H9 (cell line): ENCODE measurements at regions not wholly inside any gene's neighbourhood (a gene's known extent, or its start where the extent isn't known, plus 50 kb on each side); places are given as distances from the start of the nearest gene placed in this dataset.

ENCODE experiments used
- DNase-seq: peaks from one replicate; pipeline ENCODE4 v3.0.0-alpha.2; 2017
- H2AFZ ChIP-seq: one replicate; pipeline ENCODE4 v1.6.1; 2013; ENCODE audit warnings: mild to moderate bottlenecking, low read length, control low read depth, moderate library complexity
- H2AK5ac ChIP-seq: 2 replicates; pipeline ENCODE4 v1.6.1; 2013; ENCODE audit warnings: low read length, control low read depth, mixed read lengths; ENCODE audit not compliant: insufficient read length
- H2BK120ac ChIP-seq: one replicate; pipeline ENCODE4 v1.6.1; 2013; ENCODE audit warnings: low read depth, mild to moderate bottlenecking, low read length, control low read depth, inconsistent platforms; ENCODE audit not compliant: poor library complexity, severe bottlenecking
- H2BK12ac ChIP-seq: 2 replicates; pipeline ENCODE4 v1.6.1; 2013; ENCODE audit warnings: low read length, control low read depth, mixed read lengths, low read depth; ENCODE audit not compliant: insufficient read length
- H2BK15ac ChIP-seq: 2 replicates; pipeline ENCODE4 v1.6.1; 2013; ENCODE audit warnings: low read depth, low read length, control low read depth
- H2BK20ac ChIP-seq: one replicate; pipeline ENCODE4 v1.6.1; 2013; ENCODE audit warnings: low read depth, mild to moderate bottlenecking, low read length, control low read depth, inconsistent platforms; ENCODE audit not compliant: poor library complexity, severe bottlenecking
- H2BK5ac ChIP-seq: 2 replicates; pipeline ENCODE4 v1.6.1; 2013; ENCODE audit warnings: low read length, control low read depth, mixed read lengths; ENCODE audit not compliant: insufficient read length
- H3K14ac ChIP-seq: 2 replicates; pipeline ENCODE4 v1.6.1; 2013; ENCODE audit warnings: low read length, control low read depth; ENCODE audit not compliant: insufficient read depth
- H3K18ac ChIP-seq: 2 replicates; pipeline ENCODE4 v1.6.1; 2013; ENCODE audit warnings: low read depth, mild to moderate bottlenecking, mixed read lengths, low read length, control low read depth; ENCODE audit not compliant: insufficient read length
- H3K23ac ChIP-seq: 2 replicates; pipeline ENCODE4 v1.6.1; 2013; ENCODE audit warnings: low read length, control low read depth, mixed read lengths, low read depth; ENCODE audit not compliant: insufficient read length
- H3K23me2 ChIP-seq: 2 replicates; pipeline ENCODE4 v1.6.1; 2013; ENCODE audit warnings: low read depth, mild to moderate bottlenecking, mixed read lengths, low read length, control low read depth; ENCODE audit not compliant: insufficient read length, poor library complexity, severe bottlenecking
- H3K27ac ChIP-seq: 2 replicates; pipeline ENCODE4 v1.5.1; 2013; ENCODE audit warnings: low read length, control low read depth, mixed read lengths, low read depth; ENCODE audit not compliant: insufficient read length
- H3K27me3 ChIP-seq: 2 replicates; pipeline ENCODE4 v1.6.1; 2013; ENCODE audit warnings: low read length, control low read depth, inconsistent platforms; ENCODE audit not compliant: insufficient read depth
- H3K4ac ChIP-seq: 2 replicates; pipeline ENCODE4 v1.6.1; 2013; ENCODE audit warnings: low read depth, mild to moderate bottlenecking, control low read depth, inconsistent platforms, low read length, moderate library complexity
- H3K4me1 ChIP-seq: 2 replicates; pipeline ENCODE4 v1.6.1; 2013; ENCODE audit warnings: low read length, control low read depth, inconsistent platforms; ENCODE audit not compliant: insufficient read depth
- H3K4me2 ChIP-seq: 2 replicates; pipeline ENCODE4 v1.6.1; 2013; ENCODE audit warnings: low read length, control low read depth, mixed read lengths; ENCODE audit not compliant: insufficient read length, insufficient read depth
- H3K56ac ChIP-seq: 2 replicates; pipeline ENCODE4 v1.6.1; 2013; ENCODE audit warnings: low read depth, mild to moderate bottlenecking, mixed read lengths, low read length, control low read depth; ENCODE audit not compliant: insufficient read length
- H3K79me1 ChIP-seq: 2 replicates; pipeline ENCODE4 v1.6.1; 2013; ENCODE audit warnings: low read depth, mild to moderate bottlenecking, moderate library complexity, low read length, control low read depth, inconsistent platforms; ENCODE audit not compliant: insufficient read depth, poor library complexity, severe bottlenecking
- H3K79me2 ChIP-seq: 2 replicates; pipeline ENCODE4 v1.6.1; 2013; ENCODE audit warnings: low read length, control low read depth, inconsistent platforms; ENCODE audit not compliant: insufficient read depth
- H3K9ac ChIP-seq: 2 replicates; pipeline ENCODE4 v1.6.1; 2013; ENCODE audit warnings: low read length, control low read depth, mixed read lengths; ENCODE audit not compliant: insufficient read length; ENCODE audit errors: extremely low read depth
- H3K9me3 ChIP-seq: one replicate; pipeline ENCODE4 v1.6.1; 2013; ENCODE audit warnings: low read depth, low read length, inconsistent platforms; ENCODE audit not compliant: control insufficient read depth
- H3T11ph ChIP-seq: one replicate; pipeline ENCODE4 v1.6.1; 2013; ENCODE audit warnings: mild to moderate bottlenecking, low read length, control low read depth, inconsistent platforms
- H4K20me1 ChIP-seq: one replicate; pipeline ENCODE4 v1.6.1; 2013; ENCODE audit not compliant: control insufficient read depth, insufficient read length, insufficient read depth
- H4K5ac ChIP-seq: 2 replicates; pipeline ENCODE4 v1.6.1; 2013; ENCODE audit warnings: low read depth, mild to moderate bottlenecking, mixed read lengths, low read length, control low read depth; ENCODE audit not compliant: insufficient read length
- H4K8ac ChIP-seq: replicated peaks from 2 replicates; pipeline ENCODE4 v1.6.1; 2013; ENCODE audit warnings: low read length, control low read depth, mixed read lengths, low read depth; ENCODE audit not compliant: insufficient read length
- H4K91ac ChIP-seq: 2 replicates; pipeline ENCODE4 v1.6.1; 2013; ENCODE audit warnings: low read depth, mild to moderate bottlenecking, moderate library complexity, mixed read lengths, low read length, control low read depth; ENCODE audit not compliant: insufficient read length
- H3K27ac Mint-ChIP-seq, 3 experiments: 2 replicates in 2 of 3; 3 replicates in 1 of 3; pipeline ENCODE4 v1.8.0; 2020 to 2021; ENCODE audit warnings: mixed read lengths in 3 of 3, mild to moderate bottlenecking in 1 of 3, moderate library complexity in 1 of 3
- H3K27me3 Mint-ChIP-seq: 2 replicates; pipeline ENCODE4 v1.8.0; 2021; ENCODE audit warnings: low read depth, mild to moderate bottlenecking, moderate library complexity, mixed read lengths
- H3K36me3 Mint-ChIP-seq, 3 experiments: 2 replicates in 2 of 3; 3 replicates in 1 of 3; pipeline ENCODE4 v1.8.0; 2020 to 2021; ENCODE audit warnings: low read depth in 3 of 3, mixed read lengths in 3 of 3; ENCODE audit not compliant: insufficient read depth in 1 of 3
- H3K4me1 Mint-ChIP-seq, 2 experiments: 2 replicates each; pipeline ENCODE4 v1.8.0; 2020; ENCODE audit warnings: mixed read lengths in 2 of 2
- H3K4me3 Mint-ChIP-seq, 2 experiments: 2 replicates in 1 of 2; 3 replicates in 1 of 2; pipeline ENCODE4 v1.8.0; 2020 to 2021; ENCODE audit warnings: mild to moderate bottlenecking in 2 of 2, mixed read lengths in 2 of 2, moderate library complexity in 1 of 2
- H3K9me3 Mint-ChIP-seq, 2 experiments: 2 replicates in 1 of 2; 3 replicates in 1 of 2; pipeline ENCODE4 v1.8.0; 2020; ENCODE audit warnings: mild to moderate bottlenecking in 2 of 2, mixed read lengths in 2 of 2, moderate library complexity in 1 of 2
- CTCF ChIP-seq: fragments of 200-600 bp; sonication (generic); conservative IDR thresholded peaks from 3 replicates; pipeline ENCODE4 v1.8.0; 2021; ENCODE audit warnings: antibody characterized with exemption, mild to moderate bottlenecking
- WGBS: extraction: QIAGEN DNeasy Blood & Tissue Kit; methylation state at CpG from one replicate; pipeline ENCODE4 v1.1.7; 2013; ENCODE audit warnings: missing lambda C conversion rate, low lambda C conversion rate, mixed read lengths; ENCODE audit not compliant: insufficient read length; ENCODE audit errors: extremely low coverage; 5-methylcytosine and 5-hydroxymethylcytosine counted together

GRCh38 chr14:104278214-104278534, 139.8 kb downstream of the KIF26A start:
- Histone ChIP-seq H3K23me2 (no peaks in the 10 kb centered on the region), H2AFZ (no peak overlapping the region), H4K5ac (no peak overlapping the region), H2AK5ac (no peak overlapping the region), H3K4me2 (no peak overlapping the region), H4K20me1 (no peaks in the 10 kb centered on the region), H3K14ac (no peak overlapping the region), H2BK5ac (no peak overlapping the region), H3K23ac (no peak overlapping the region), H3K18ac (no peak overlapping the region), H3K79me1 (no peaks in the 10 kb centered on the region), H3K56ac (no peak overlapping the region), H2BK15ac (no peak overlapping the region), H3K27me3 (no peaks in the 10 kb centered on the region), H2BK12ac (no peak overlapping the region), H3K27ac (no peak overlapping the region), H3K4ac (no peak overlapping the region), H4K8ac (no peak overlapping the region), H3K9me3 (no peaks in the 10 kb centered on the region), H3K79me2 (no peaks in the 10 kb centered on the region), H3T11ph (no peak overlapping the region), H2BK20ac (no peak overlapping the region), H3K9ac (no peak overlapping the region), H3K4me1 (no peaks in the 10 kb centered on the region), H4K91ac (no peak overlapping the region), H2BK120ac (no peak overlapping the region)
- Mint-ChIP-seq H3K9me3 (peaks cover 4% of the 10 kb centered on the region in 2 experiments; a peak in 4 of 5 replicates), H3K36me3 (no peaks in the 10 kb centered on the region), H3K27me3 (peaks cover 24% of the 10 kb centered on the region), H3K4me3 (no peak overlapping the region), H3K27ac (no peak overlapping the region), H3K4me1 (peaks cover 3 to 8% of the 10 kb centered on the region in 2 experiments; a peak in 2 of 4 replicates)
- TF ChIP-seq CTCF: no peak
- DNase-seq: peak; percentile 12
- WGBS: no CpG with 5 or more reads among the region's 4 CpGs
